GM19397 (cell line): ENCODE measurements at regions not wholly inside any gene's neighbourhood (a gene's known extent, or its start where the extent isn't known, plus 50 kb on each side); places are given as distances from the start of the nearest gene placed in this dataset.

Experiments used
- ATAC-seq: cut with Tn5 transposase; IDR thresholded peaks from one replicate; pipeline ENCODE4 v1.9.1; 2021; ENCODE audit warnings: mild to moderate bottlenecking, moderate library complexity; ENCODE audit not compliant: unreplicated experiment

DNA sequence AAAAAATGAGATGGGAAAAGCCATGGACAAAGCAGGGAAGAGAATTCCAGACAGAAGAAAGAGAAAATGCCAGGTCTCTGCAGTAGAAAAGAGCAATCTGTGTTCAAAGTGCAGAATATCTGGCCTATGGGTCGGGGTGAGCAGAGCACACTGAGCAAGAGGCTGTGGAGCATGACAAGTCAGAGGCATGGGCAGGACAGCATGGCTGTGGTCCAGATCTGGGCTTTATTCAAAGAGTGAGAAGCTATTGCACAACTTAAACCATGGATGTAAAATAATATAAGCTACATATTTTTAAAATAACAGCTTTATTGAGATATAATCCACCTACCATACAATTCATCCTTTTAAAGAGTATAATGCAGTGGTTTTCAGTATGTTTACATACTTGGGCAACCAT lies 133.1 kb upstream of the SPDL1 start:
- no peak for ATAC-seq

DNA sequence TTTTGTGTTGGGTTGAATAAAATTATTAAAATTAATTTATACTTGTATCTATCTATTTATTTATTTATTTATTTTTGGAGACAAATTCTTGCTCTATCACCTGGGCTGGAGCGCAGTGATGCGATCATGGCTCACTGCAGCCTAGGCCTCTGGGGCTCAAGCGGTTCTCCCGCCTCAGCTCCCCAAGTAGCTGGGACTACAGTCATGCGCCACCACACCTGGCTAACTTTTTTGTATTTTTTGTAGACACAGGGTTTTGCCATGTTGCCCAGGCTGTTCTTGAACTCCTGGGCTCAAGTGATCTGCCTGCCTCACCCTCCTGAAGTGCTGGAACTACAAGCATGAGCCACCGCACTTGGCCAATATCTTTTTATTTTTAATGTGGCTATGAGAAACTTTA lies 134.7 kb upstream of the SPDL1 start:
- no peak for ATAC-seq

DNA sequence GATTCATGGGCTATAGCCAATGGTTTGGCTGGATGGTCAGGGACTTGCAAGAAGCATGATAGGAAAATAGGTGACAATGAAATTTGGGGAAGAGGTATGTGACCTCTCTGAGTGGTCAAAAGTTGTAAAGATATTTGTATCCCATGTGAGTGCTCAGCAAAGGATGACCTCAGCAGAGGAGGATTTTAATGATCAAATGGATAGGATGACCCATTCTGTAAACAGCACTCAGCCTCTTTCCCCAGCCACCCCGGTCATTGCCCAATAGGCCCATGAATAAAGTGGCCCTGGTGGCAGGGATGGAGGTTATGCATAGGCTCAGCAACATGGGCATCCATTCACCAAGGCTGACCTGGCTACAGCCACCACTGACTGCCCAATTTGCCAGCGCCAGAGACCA lies 138.4 kb upstream of the SPDL1 start:
- no peak for ATAC-seq

DNA sequence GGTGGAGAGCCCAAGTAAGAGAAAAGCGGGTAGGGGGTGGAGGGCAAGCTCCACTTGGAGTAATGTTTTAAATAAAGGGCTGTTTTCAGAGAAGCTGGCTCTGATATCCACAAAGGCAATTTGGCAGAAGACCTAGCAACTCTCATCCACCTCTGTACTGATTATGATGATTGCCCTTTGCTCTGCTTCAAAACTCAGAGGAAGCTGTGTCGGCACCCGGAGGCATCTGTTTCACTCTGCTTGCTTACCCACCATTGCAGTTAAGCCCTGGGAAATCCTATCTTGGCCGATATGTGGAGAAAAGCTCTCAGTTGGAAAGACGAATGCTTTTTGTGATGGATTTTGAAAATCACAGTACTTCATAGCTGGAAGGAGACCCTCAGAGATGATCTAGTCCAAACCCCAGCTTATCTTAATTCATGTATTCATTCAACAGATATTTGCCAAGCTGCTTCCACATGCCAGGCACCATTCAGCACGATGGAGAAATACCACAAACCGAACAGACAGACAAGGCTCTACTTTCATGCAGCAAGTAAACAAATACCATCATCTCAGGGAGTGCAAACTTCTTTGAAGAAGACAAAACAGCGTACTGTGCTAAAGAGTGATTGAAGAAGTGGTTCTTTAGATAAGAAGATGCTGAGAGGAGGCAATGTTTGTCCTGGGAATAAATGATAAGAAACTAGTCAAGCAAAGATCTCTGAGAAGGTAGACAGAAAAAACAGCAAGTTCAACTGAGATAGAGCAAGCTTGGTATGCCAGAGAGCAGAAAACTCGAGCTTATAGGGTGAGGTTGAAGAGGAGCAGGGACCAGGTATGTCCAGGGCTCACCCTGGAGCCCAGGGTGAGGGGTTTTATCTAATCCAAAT lies 140.4 kb upstream of the SPDL1 start:
- ATAC-seq = no peak

DNA sequence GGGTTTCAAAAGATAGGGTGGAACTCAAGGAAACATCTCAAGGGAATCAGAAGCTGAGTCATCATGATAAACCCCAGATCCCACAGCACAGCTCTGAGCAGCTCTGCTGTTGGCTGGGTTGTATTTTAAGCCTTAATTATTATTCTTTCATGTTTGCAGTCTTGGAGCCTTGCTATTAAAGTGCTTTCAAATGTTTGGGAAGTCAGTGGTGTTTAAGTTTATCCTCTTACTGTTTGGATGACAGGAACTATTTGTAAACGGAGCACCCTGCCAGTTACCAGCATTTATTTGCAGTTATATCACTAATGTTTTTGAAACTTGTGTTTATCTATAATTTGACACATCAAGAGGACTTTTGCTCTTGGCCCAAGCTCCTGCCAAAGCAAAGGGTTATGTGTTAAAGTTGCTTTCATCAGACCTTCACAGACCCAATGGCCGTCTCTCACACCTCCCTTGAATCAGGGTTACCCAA lies 141.1 kb upstream of the SPDL1 start:
- no peak for ATAC-seq

DNA sequence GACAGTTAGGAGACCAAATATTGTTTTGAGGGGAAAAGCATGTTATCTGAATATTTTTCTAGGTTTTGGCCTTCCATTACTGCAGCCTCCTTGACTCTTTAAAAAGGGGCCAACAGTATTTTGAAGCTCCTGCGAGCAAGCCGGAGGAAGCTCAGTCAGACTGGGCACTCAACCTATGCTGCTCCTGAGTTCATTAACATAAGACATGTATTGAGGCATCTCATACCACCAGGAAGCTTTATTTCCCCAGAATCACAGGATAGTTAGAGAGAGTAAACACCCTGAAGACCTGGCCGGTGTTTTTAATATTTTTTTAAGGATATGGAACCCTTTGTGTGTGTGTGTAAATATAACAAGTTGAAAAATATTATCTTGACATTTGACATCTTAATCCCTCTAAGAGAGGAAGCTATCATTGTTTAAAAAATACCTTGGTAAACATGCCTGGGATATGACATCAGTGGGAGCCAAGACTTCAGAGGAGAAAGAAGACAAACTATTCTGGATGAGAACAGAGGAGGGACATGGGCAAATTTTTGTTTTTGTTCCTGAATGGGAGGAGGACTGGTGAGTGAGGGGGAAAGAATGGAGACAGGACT lies 139.3 kb upstream of the SLIT3 start:
- ATAC-seq = no peak

DNA sequence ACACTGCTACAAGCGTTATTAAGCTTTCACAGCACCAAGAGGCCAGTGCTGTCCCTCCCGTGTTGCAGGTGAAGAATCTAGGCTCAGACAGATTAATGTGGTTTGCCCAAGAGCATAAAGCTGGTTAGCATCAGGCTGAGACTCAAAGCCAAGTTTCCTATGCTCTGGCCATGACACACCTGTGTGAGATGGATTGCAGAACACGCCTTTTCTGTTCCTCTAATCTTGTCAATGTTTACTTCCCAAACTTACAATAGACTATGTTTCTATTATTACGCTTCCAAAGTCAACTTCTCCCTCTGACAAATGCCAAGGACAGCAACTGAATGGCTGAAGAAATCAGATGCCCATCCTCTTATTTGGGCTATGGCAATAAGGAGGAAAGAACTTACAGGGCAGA lies 138.4 kb upstream of the SLIT3 start:
- no peak for ATAC-seq

DNA sequence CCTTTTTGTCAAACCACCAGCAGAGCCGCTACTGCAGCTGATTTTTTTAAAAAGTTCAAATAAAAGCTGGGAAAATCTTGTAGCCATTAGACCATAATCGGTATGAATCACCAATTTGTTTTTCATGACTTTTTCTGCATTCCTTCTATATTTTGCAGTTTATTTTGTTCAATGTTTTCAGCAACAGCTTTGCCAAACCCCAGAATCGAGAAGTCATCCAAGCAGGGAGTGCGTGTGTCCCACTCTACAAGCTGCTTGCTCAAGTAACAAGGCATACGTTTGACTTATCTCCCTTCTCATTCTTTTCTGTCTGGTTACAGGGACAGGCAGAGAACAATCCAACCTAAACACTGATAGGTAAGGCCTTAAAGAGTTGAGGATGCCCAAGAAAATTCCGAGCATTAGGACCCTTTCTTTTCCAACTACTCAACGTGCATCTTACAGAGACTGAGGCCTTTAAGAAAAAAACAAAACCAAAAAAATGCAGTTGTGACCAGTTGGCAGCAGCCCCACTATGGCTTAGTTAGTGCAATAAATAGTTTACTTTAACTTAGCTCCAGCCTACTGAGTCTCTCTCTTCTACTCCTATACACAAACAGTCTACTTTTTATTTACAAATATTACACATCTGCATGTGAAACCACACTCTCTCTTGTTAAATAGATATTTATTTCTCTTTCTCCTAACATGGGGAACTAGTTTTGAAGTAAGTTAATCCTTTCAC lies 134.7 kb upstream of the SLIT3 start:
- ATAC-seq = no peak

DNA sequence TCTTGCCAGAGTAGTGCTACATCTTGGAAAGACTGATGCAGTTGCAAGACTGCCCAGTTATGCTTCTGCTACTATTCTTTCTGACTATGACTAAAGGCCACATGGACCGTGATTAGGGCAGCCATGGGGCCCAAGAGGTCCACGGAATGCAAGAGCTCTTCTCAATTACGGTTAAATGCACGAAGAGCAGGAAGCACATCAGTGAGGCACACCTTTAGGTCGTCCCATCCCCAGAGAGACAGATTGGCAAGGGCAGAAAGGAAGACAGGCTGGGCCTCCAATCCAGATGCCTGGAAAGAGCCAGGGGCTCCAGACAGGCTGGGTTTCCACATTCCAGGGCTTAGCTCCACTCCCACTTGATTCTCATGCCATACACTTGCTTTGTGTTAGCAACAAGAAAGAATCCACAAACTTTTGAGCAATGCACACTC lies 132.3 kb upstream of the SLIT3 start:
- no peak for ATAC-seq

DNA sequence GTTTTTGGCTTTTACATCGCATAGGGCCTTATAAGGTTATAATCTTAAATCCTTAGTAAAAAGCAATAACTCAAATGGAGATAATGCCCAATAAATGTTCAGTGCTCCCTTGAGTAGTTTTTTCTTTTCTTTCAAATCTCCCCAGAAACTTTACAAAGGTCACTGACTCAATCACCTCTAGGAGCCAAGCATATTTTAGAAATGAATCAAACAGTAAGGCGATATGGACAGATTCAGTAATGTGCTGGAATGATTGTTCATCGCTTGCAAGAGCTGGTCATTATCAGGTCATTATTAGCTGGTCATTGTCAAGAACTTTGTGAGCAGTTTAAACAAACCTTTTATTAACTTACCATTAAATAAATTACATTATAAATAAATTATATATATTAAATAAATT lies 130.4 kb upstream of the SLIT3 start:
- ATAC-seq = no peak

DNA sequence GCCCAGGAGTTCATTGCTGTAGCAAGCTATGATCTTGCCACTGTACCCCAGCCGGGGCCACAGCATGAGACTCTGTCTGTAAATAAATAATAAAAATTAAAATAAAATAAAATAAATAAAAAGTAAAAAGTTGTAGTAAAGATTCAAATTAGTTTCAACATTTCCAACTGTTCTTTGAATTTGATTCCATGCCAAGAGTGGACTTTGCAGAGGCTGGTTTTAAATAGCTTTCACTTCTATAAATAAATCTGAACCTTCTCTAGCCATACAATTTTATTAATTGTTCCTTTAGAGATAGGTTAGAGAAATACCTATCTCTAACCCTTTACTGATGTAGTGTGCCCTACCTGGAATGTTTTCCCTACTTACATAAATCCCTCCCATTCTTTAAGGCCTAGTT lies 129.7 kb upstream of the SLIT3 start:
- no peak for ATAC-seq

DNA sequence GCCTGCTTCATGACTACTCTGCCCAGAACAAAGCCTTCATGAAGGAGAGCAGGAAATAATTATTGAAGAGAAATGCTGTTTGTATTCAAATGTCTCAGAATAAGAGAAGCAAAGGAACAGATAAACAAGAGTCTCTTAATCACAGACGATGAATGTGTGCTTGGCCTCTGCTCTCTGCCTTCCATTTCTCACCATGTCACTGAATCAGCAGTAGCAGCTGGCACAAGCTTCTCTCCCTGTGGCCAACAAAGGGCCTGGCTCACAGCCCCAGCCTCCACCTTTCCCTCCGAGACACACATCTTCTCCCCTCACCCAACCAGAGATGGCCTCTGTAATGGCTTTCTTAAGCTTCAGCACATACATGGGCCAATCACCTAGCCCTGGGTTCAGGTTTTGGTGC lies 128.1 kb upstream of the SLIT3 start:
- ATAC-seq = no peak

DNA sequence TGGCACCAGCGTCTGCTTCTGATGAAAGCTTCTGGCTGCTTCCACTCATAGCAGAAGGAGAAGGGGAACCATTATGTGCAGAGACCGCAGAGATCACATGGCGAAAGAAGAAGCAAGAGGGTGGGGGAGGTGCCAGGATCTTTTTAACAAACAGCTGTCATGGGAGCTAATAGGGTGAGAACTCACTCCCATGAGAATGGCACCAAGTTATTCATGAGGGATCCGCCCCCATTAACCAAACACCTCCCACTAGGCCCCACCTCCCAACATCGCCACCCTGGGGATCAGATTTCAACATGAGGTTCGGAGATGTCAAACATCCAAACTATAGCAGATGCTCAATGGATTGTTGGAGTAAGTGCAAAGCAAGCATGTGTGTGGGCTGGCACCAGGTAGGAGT lies 125.8 kb upstream of the SLIT3 start:
- no peak for ATAC-seq

DNA sequence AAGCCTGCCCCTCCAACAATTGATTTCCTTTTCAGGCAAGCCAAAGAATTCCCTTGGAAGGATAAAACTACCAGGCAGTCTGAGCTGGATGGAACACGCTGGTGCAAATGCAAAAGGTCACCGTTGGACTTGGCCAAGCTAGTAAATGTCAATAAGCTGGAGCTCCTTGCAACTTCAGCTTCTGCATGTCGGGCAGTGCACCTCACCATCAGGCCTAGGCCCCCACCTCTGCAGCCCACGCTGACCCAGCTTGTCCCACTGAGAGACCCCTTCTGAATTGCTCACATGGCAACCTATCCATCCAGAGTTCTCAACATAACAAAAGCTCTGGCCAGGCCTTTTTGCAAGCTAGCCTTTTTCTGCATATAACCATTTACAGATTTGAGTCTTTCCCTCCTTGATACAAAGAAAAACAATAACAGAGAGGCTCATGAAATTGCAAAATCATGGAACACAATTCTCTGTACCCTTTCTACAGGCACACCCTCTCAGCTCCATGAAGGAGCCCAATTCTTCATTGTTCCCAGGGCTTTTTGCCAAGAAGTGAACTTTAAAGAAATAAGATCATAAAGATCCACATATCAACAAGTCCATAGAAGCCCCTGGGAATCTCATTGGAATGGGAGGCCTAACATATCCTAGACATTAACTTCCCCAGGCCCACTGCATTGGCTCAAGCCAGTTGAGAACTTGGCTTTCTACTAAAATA lies 123.9 kb upstream of the SLIT3 start:
- ATAC-seq = no peak

DNA sequence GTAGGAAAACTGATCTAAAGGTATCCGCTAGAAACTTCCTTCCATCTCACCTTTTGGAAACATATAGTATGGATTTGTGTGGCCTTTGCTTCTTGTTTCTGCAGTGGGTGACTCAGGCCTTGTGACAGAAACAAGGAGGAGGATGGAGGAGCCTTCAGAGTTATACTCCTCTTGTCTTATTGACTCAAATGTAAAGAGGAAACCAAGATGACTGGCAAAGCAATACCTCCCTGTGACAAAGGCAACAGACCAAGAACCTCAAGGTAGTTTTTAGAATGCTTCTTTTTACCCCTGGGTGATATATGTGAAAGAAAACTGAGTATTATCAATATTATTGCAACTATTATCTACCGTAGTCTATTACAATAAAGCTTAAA lies 123.3 kb upstream of the SLIT3 start:
- no peak for ATAC-seq

DNA sequence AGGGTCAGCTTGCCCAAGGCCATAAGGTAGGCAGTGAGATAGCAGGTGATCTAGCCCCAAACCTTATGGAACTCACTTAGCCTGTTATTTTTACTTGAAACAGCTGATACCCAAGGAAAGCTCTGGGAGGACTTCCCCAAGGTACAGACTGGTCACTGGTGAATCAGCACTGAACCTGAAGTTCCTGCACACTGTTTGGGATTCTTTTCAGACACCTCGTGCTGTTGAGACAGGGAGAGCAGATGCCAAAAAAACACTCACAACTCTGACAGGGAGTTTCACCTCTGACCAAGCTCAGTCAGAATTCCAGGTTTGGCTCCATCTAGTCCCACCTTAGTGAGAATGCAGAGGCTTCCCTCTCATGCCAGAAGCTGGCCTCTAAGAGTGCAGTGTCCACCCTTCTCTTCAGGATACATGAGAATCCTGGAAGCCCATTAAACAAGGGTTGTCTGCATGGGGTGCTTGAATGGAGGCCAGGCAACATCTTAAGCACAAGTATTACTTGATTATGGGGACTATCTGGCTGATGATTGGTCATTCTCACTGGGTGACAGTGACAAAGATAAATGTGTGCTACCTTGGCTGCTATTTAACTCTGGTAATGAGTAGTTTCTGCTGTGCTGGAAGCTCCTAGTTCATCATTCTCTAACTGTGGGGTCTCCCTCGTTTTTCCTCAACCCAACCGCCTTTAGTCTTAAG lies 122.8 kb upstream of the SLIT3 start:
- ATAC-seq = no peak

DNA sequence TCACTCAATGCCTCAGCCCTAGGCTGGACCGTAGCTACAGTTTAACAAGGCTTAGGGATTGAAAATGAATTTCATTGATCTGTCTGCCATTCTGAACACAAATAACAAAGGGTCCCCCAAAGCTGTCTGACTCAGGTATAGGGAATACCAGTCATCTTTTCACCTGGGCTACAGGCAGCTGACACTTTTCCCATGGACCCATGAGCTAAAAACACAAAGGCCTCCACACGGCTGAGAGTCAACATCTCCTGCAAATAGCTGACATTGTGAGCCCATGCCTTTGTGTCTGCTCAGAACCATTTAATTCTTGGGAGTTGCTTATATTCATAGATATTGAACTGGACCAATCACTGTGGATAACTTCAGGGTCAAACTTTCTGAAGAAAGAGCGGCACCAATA lies 121.1 kb upstream of the SLIT3 start:
- no peak for ATAC-seq

DNA sequence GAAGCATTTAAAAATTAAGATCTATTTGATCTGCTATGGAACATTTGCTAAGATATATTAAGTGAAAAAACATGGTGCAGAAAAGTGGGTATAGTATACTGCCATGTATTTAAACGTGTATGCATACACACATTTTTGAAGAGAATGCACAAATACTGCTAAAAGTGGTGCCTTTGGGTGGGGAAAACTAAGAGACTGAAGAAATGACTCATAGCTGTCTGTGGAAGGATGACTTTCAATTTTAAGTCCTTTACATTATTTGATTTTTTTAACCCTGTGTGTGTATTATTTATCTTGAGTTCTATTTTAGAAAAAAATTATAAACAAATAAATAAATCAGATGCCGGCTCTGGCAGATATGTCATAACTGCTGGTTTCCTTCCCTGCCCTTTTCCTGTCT lies 120.7 kb upstream of the SLIT3 start:
- ATAC-seq = no peak

DNA sequence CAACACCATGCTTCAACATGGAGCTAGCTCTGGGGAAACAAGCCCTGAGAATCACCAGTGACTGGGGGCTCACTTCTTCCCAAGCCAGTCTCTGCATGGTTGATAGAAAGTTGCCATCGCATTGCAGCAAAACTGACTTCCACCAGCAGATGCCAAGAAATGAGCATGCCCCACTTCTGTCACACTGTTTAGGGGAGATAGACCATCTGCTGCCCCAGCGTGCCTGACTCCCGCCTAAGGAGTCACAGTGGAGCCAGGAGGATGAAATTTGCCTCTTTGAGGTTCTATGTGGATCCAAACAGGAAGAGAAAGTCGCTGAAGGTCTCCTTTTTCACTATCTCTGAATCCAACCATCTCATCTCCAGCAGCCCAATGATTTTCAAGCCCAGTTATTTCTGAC lies 116.7 kb upstream of the SLIT3 start:
- ATAC-seq = no peak

DNA sequence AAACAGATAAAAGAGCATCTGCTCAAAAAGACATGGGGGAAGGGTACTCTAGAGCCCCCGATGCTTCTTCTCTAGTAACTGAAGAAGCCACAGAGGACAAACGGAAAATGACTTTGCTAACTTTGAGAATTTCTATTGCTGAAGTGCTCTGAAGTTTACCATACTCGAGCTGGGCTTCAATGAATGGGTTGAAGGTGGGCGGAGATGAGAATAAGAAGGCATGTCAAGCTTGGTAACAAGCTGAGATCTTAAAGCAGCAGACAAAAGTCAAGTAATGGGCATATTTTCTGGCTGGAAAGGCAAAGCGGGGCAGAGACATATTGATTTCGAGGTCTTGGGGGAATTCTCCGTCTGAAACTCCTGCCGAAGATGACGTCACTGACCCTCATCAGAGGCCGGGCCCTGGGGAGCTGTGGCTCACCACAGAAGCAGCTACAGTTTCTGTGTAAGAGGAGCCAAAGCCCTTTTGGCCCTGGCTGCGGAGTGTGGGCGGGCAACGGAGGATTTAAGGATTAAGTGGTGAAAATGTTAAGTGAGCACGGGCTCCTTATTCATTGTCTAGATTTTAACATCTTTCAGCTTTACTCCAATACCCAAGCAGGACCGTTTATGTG lies 115.8 kb upstream of the SLIT3 start:
- peak; percentile 90 for ATAC-seq
